ENCODE measurements at regions not wholly inside any gene's neighbourhood (a gene's known extent, or its start where the extent isn't known, plus 50 kb on each side); places are given as distances from the start of the nearest gene placed in this dataset.
A peak's percentile ranks its signal among the peaks of the same experiment; 100 is the strongest.

DNA sequence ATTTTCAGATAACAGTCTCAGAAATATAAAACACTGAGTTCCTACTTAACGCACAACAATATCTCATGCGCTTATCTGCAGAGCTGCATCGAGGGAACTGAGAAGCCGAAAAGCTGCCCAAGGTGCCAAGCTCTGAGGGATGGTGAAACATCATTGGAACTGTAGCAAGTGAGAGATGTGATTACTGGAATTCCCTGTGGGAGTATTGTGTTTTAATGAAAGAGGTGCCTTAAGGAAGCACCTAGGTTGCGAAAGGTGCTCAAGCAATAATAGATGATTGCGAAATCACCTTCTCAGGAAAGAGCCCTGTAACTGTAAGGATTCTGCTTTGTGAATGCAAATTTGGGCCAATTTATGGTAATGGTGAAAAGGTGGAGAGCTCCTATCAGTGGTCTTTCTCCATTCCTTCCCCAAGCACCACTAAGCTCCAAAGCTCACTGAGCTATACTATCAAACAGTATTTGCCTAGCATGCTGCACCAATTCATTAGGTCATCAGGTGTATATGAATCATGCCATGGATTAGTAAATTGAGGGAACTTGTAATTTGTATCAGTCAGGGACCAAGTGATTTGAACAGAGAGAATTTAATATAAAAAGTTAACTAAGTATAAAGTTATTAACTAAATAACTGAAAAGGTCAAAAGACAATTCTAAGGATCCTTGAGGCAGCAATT lies 59.0 kb upstream of the ATP8A1 start:
- TF ChIP-seq, protein P1, sequence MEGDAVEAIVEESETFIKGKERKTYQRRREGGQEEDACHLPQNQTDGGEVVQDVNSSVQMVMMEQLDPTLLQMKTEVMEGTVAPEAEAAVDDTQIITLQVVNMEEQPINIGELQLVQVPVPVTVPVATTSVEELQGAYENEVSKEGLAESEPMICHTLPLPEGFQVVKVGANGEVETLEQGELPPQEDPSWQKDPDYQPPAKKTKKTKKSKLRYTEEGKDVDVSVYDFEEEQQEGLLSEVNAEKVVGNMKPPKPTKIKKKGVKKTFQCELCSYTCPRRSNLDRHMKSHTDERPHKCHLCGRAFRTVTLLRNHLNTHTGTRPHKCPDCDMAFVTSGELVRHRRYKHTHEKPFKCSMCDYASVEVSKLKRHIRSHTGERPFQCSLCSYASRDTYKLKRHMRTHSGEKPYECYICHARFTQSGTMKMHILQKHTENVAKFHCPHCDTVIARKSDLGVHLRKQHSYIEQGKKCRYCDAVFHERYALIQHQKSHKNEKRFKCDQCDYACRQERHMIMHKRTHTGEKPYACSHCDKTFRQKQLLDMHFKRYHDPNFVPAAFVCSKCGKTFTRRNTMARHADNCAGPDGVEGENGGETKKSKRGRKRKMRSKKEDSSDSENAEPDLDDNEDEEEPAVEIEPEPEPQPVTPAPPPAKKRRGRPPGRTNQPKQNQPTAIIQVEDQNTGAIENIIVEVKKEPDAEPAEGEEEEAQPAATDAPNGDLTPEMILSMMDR (IDR thresholded peaks at IDR 0.05) = no peak
- TF ChIP-seq POLR2AphosphoS5 (IDR thresholded peaks at IDR 0.05) = peak in 1 of 3 donors; percentile 16
- H3K9me3 ChIP-seq = no peaks in the 10 kb centered on the region
- intact Hi-C loops (cut with DNase I; ENCODE audit: low total_unique reads) = no loop called here
- H3K27me3 ChIP-seq = no peaks in the 10 kb centered on the region
- no peak for DNase-seq (ENCODE audit: low spot score in 2 of 2)
- H3K4me3 ChIP-seq = no peak overlapping the region
- no peaks in the 10 kb centered on the region for H3K4me1 ChIP-seq
- H3K27ac ChIP-seq = no peak overlapping the region
- H3K36me3 ChIP-seq = no peaks in the 10 kb centered on the region

DNA sequence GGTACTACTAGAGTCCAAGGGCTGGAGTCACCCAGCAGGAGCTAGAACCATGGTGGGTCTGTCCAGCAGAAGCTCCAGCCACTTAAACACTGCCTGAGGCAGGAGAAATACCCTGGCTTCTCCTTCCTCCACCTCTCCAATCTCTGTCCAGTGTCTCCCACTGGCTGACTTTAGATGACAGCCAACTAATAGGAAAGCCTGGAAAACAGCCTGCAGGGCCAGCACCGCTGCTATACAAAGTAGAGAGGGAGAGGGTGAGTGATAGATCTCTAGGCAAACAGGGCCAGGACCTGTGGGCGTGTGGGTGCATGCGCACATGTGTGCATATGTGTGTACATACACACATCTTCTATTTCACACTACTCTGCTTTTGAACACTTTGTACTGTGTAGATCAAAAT lies 56.5 kb upstream of the ATP8A1 start:
- Histone ChIP-seq H3K4me3 (no peak overlapping the region), H3K27ac (no peak overlapping the region), H3K36me3 (no peaks in the 10 kb centered on the region), H3K9me3 (no peaks in the 10 kb centered on the region), H3K4me1 (no peaks in the 10 kb centered on the region), H3K27me3 (no peaks in the 10 kb centered on the region)
- TF ChIP-seq, protein P1 (IDR thresholded peaks at IDR 0.05) = no peak
- TF ChIP-seq POLR2A (IDR thresholded peaks at IDR 0.05) (no peak), POLR2AphosphoS5 (IDR thresholded peaks at IDR 0.05) (no peak)
- intact Hi-C loops (cut with DNase I; ENCODE audit: low total_unique reads) = no loop called here
- no peak for DNase-seq (ENCODE audit: low spot score in 2 of 2)

DNA sequence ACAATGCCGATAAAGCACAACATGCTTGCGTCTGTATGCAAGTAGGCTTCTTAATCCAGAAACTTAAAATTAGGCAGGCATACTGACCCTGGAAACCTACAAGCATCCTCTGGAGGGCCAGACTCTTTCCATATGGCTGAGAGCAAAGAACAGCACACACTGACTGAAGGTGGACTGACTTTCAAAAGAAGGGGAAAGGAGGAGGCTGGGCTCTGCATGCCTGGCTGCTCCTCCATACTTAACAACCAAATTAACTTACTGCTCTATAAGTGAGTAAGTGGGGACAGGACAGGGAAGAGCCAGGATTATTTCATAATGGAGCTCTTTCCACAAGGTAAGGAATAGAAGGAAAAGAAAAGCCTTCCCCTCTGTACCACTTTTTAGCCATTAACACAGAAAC lies 55.9 kb upstream of the ATP8A1 start:
- Histone ChIP-seq H3K4me3 (no peak overlapping the region), H3K27ac (no peak overlapping the region), H3K4me1 (no peaks in the 10 kb centered on the region), H3K27me3 (no peaks in the 10 kb centered on the region), H3K36me3 (no peaks in the 10 kb centered on the region), H3K9me3 (no peaks in the 10 kb centered on the region)
- TF ChIP-seq POLR2AphosphoS5 (IDR thresholded peaks at IDR 0.05) (no peak), POLR2A (IDR thresholded peaks at IDR 0.05) (no peak)
- TF ChIP-seq, protein P1 (IDR thresholded peaks at IDR 0.05) = no peak
- intact Hi-C loops (cut with DNase I; ENCODE audit: low total_unique reads) = no loop called here
- no peak for DNase-seq (ENCODE audit: low spot score in 2 of 2)

DNA sequence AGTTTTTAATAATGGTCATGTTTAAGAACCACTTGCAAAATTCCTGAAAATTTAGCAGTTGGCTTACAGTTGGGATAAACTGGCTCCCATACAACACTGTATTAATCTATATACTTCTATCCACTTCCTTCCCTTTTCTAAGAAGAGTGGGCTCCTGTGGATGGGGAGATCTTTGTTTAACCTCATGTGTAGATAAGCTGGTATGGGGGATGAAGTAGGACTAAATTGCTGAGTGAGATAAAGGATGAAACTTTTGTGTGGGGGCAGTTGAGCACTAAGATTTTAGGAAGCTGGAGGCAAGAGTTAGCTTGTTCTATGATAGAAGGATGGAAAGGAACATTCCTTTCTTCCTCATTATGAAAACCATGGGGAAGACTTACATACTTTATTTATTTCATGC lies 54.6 kb upstream of the ATP8A1 start:
- Histone ChIP-seq H3K36me3 (no peaks in the 10 kb centered on the region), H3K27ac (no peak overlapping the region), H3K9me3 (no peaks in the 10 kb centered on the region), H3K27me3 (no peaks in the 10 kb centered on the region), H3K4me3 (no peak overlapping the region), H3K4me1 (no peaks in the 10 kb centered on the region)
- no peak for DNase-seq (ENCODE audit: low spot score in 2 of 2)
- intact Hi-C loops (cut with DNase I; ENCODE audit: low total_unique reads) = no loop called here
- TF ChIP-seq, protein P1 (IDR thresholded peaks at IDR 0.05) = no peak
- no peak for TF ChIP-seq POLR2AphosphoS5 (IDR thresholded peaks at IDR 0.05)
- TF ChIP-seq POLR2A (IDR thresholded peaks at IDR 0.05) = no peak

DNA sequence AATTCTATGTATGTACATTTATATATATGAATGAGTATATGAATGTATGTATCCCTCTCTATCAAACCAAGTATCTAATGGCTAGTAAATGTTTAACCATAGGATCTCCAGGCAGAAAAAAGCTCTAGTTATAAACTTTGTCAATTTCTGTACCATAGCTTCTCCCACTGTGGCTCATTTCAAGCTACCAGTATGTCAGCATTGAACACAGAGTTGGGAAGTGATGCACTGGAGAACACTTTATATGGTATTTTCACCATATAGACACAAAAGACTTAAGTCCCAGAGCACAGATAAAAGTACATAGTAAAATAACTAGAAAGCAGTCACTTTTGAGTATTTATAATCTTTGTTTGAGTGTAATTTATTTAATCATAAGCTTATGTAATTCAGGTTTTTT lies 53.9 kb upstream of the ATP8A1 start:
- H3K27ac ChIP-seq = no peak overlapping the region
- H3K4me3 ChIP-seq = no peak overlapping the region
- intact Hi-C loops (cut with DNase I; ENCODE audit: low total_unique reads) = no loop called here
- H3K27me3 ChIP-seq = no peaks in the 10 kb centered on the region
- H3K9me3 ChIP-seq = no peaks in the 10 kb centered on the region
- TF ChIP-seq POLR2AphosphoS5 (IDR thresholded peaks at IDR 0.05) = no peak
- TF ChIP-seq, protein P1 (IDR thresholded peaks at IDR 0.05) = no peak
- TF ChIP-seq POLR2A (IDR thresholded peaks at IDR 0.05) = no peak
- H3K36me3 ChIP-seq = no peaks in the 10 kb centered on the region
- DNase-seq (ENCODE audit: low spot score in 2 of 2) = no peak
- no peaks in the 10 kb centered on the region for H3K4me1 ChIP-seq
